OCI-LY7 (cell line): ENCODE measurements at regions not wholly inside any gene's neighbourhood (a gene's known extent, or its start where the extent isn't known, plus 50 kb on each side); places are given as distances from the start of the nearest gene placed in this dataset.

Source experiments
- BruUV-seq: library from RNA; stranded (reverse); fragments of 400-500 nt; replicated peaks from 2 replicates; lab custom pipeline; 2021; lab: Mats Ljungman, UMichigan
- CTCF ChIA-PET: fragments of 300-600 bp; sonication (Branson Sonifier 250); formaldehyde crosslinking; loops from one replicate; lab custom pipeline; 2022; ENCODE audit warnings: antibody characterized with exemption; ENCODE audit not compliant: unreplicated experiment; lab: Charles Lee
- POLR2A ChIA-PET: fragments of 300-600 bp; sonication (Branson Sonifier 250); formaldehyde crosslinking; loops from one replicate; lab custom pipeline; 2022; ENCODE audit warnings: antibody characterized with exemption; lab: Charles Lee
- DNase-seq: peaks from one replicate; pipeline ENCODE4 v3.0.0-alpha.2; 2015; ENCODE audit warnings: low spot score
- H2AFZ ChIP-seq: fragments of 200-600 bp; sonication (generic), shearing (Covaris generic); 2 replicates; pipeline ENCODE4 v1.6.1; 2014; ENCODE audit warnings: mild to moderate bottlenecking, antibody characterized with exemption, low read length, moderate library complexity
- H3K27ac ChIP-seq: fragments of 200-600 bp; sonication (generic); 2 replicates; pipeline ENCODE4 v1.5.1; 2014; ENCODE audit warnings: mixed run types, low read depth, mild to moderate bottlenecking, moderate library complexity, low read length, inconsistent platforms; ENCODE audit not compliant: poor library complexity, severe bottlenecking
- H3K36me3 ChIP-seq: fragments of 200-600 bp; sonication (generic); 2 replicates; pipeline ENCODE4 v1.6.1; 2014; ENCODE audit warnings: mild to moderate bottlenecking, antibody characterized with exemption, low read length, moderate library complexity, mixed read lengths; ENCODE audit not compliant: insufficient read depth
- H3K4me1 ChIP-seq: fragments of 200-600 bp; sonication (generic); 2 replicates; pipeline ENCODE4 v1.5.1; 2014; ENCODE audit warnings: mild to moderate bottlenecking, low read length; ENCODE audit not compliant: insufficient read depth, poor library complexity, severe bottlenecking
- H3K4me2 ChIP-seq: fragments of 200-600 bp; sonication (generic); 2 replicates; pipeline ENCODE4 v1.6.1; 2014; ENCODE audit warnings: mild to moderate bottlenecking, low read length
- H3K4me3 ChIP-seq: fragments of 200-600 bp; sonication (generic); 2 replicates; pipeline ENCODE4 v1.5.1; 2014; ENCODE audit warnings: mild to moderate bottlenecking, low read depth, low read length; ENCODE audit not compliant: poor library complexity, severe bottlenecking
- H3K79me2 ChIP-seq: fragments of 200-600 bp; sonication (generic); 2 replicates; pipeline ENCODE4 v1.6.1; 2016; ENCODE audit warnings: low read depth, mild to moderate bottlenecking, low read length, moderate library complexity, mixed read lengths; ENCODE audit not compliant: insufficient read depth
- H3K9me2 ChIP-seq: fragments of 200-600 bp; sonication (generic); 2 replicates; pipeline ENCODE4 v1.6.1; 2016; ENCODE audit warnings: mild to moderate bottlenecking, low read length, mixed read lengths; ENCODE audit not compliant: insufficient read depth
- H3K9me3 ChIP-seq: fragments of 200-600 bp; sonication (generic); 2 replicates; pipeline ENCODE4 v1.6.1; 2014; ENCODE audit warnings: mild to moderate bottlenecking, mixed run types, low read length, mixed read lengths
- H4K20me1 ChIP-seq: fragments of 200-600 bp; sonication (generic); 2 replicates; pipeline ENCODE4 v1.6.1; 2014; ENCODE audit warnings: mild to moderate bottlenecking, antibody characterized with exemption, low read length, moderate library complexity, mixed read lengths; ENCODE audit not compliant: insufficient read depth
- EZH2phosphoT487 ChIP-seq: fragments of 200-600 bp; sonication (generic); IDR thresholded peaks from 2 replicates; pipeline ENCODE4 v1.6.1; 2018; ENCODE audit warnings: low read depth, borderline replicate concordance, mild to moderate bottlenecking, mixed run types, antibody characterized with exemption, low read length, moderate library complexity, mixed read lengths
- intact Hi-C: fragments of 100-400 bp; cut with micrococcal nuclease; formaldehyde crosslinking; loops from one replicate; pipeline ENCODE4 v1.10.0; 2022; ENCODE audit not compliant: unreplicated experiment
- TF ChIP-seq, protein P1 (sequence below): fragments of 200-600 bp; sonication (generic); conservative IDR thresholded peaks from 2 replicates; pipeline ENCODE4 v1.5.1; 2014; ENCODE audit warnings: mild to moderate bottlenecking, antibody characterized with exemption, low read length, moderate library complexity, mixed read lengths

DNA sequence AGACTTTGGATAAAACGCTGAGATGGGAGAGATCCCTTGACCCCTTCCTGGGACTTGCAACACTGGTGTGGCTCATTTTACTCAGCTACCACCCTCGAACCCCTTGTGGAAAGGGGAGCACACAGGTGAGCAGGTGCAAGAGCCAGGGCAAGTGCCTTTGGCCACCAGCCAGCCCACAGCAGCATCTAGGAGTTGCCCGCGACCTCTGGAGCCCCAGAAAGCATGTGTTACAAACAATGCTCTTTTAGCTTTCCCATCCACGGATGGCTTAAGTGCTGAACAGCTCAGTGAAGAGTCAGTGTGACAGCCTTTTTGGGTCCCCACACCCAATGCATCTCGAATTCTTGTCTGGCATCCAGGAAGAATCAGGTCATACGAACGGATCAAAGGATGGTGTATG lies 197.8 kb downstream of the MEMO1 start:
- no peak overlapping the region for H3K4me2 ChIP-seq
- POLR2A ChIA-PET, result interaction anchor here (1.1 kb wide), 1 partner anchor 14 kb away, joined by 3 read pairs; no protein-coding TSS in a partner anchor
- no peak for DNase-seq

DNA sequence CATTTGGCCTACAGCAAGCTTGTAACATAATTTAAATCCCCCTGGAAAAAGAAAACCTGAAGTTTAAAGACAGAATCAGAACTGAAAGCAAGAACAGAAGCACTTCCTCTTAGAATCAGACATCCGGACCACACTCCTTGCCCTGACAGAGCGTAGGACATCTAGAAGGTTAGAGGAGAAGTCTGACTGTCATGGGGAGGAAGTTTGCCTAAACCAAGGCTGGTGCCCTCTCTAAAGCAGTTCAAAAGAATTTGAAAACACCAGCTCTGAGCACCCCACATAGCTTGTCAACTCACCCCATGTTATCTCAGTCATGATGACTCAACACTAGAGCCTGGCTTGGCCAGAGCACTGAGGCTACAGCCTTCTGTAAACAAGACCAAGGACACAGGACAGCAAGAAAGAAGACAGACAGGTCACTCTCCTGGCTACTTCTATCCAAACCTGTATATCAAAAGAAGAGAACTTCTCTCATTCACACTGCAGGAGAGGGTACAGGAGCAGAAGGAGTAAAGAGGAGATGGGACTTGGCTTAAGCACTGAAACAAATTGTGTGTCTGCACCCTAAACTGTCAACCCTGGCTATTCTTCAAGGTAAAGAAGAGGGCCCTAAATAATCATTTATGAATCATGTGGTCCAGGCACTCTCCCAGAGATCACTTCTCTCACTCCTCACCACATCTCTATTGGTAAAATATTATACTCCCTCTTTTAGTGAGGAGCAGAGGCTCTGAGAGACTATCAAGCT lies 198.6 kb downstream of the MEMO1 start:
- peak; percentile 76 for DNase-seq
- no peak for TF ChIP-seq EZH2phosphoT487
- TF ChIP-seq, protein P1, sequence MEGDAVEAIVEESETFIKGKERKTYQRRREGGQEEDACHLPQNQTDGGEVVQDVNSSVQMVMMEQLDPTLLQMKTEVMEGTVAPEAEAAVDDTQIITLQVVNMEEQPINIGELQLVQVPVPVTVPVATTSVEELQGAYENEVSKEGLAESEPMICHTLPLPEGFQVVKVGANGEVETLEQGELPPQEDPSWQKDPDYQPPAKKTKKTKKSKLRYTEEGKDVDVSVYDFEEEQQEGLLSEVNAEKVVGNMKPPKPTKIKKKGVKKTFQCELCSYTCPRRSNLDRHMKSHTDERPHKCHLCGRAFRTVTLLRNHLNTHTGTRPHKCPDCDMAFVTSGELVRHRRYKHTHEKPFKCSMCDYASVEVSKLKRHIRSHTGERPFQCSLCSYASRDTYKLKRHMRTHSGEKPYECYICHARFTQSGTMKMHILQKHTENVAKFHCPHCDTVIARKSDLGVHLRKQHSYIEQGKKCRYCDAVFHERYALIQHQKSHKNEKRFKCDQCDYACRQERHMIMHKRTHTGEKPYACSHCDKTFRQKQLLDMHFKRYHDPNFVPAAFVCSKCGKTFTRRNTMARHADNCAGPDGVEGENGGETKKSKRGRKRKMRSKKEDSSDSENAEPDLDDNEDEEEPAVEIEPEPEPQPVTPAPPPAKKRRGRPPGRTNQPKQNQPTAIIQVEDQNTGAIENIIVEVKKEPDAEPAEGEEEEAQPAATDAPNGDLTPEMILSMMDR, result no peak
- CTCF ChIA-PET, result no interaction called here
- Histone ChIP-seq H3K27ac (no peak overlapping the region), H3K36me3 (no peaks in the 10 kb centered on the region), H3K4me1 (peaks cover 14% of the 10 kb centered on the region), H3K79me2 (no peaks in the 10 kb centered on the region), H3K9me3 (no peaks in the 10 kb centered on the region), H4K20me1 (no peaks in the 10 kb centered on the region), H3K9me2 (no peaks in the 10 kb centered on the region), H3K4me2 (peak overlapping the region; percentile 48), H3K4me3 (peak overlapping the region; percentile 3), H2AFZ (peak overlapping the region; percentile 84)
- POLR2A ChIA-PET, result interaction anchor here (0.5 to 1.1 kb wide), 5 partner anchors 14 to 1352 kb away, joined by 3 to 9 read pairs (median 3); no protein-coding TSS in a partner anchor
- BruUV-seq, result no TSS peak
- intact Hi-C loops, result no loop called here

More for the DNA sequence above, 197.8 kb downstream of the MEMO1 start:
- Histone ChIP-seq H3K9me2 (no peaks in the 10 kb centered on the region), H3K36me3 (no peaks in the 10 kb centered on the region), H3K27ac (no peak overlapping the region), H3K9me3 (no peaks in the 10 kb centered on the region), H3K4me1 (peaks cover 14% of the 10 kb centered on the region), H4K20me1 (no peaks in the 10 kb centered on the region), H3K79me2 (no peaks in the 10 kb centered on the region), H3K4me3 (no peak overlapping the region), H2AFZ (no peak overlapping the region)
- intact Hi-C loops, result no loop called here
- no TSS peak for BruUV-seq
- TF ChIP-seq, protein P1, result no peak
- TF ChIP-seq EZH2phosphoT487, result no peak
- CTCF ChIA-PET, result no interaction called here

DNA sequence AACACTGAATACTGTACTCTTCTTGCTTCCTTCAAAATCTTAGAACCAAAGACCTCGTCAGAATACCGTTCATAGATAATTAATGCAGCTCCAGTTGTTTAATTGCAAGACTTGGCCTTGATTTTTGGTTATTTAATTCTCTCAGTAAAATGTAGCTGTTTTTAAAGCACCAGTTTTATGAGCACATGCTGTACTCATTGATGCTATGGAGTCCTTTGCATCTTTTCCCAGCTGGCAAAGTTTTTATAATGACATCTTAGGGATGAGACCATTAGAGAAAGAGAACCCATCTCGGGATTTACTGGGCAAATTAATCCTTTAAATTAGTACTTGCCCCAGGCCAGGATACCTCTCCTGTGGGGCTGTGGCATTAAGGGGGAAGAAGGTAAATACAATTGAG lies 199.3 kb downstream of the MEMO1 start:
- Histone ChIP-seq H3K27ac (no peak overlapping the region), H4K20me1 (no peaks in the 10 kb centered on the region), H3K36me3 (no peaks in the 10 kb centered on the region), H3K79me2 (no peaks in the 10 kb centered on the region), H3K4me2 (peak overlapping the region; percentile 48), H2AFZ (peak overlapping the region; percentile 84), H3K9me3 (no peaks in the 10 kb centered on the region), H3K9me2 (no peaks in the 10 kb centered on the region), H3K4me3 (no peak overlapping the region), H3K4me1 (peaks cover 14% of the 10 kb centered on the region)
- intact Hi-C loops, result no loop called here
- POLR2A ChIA-PET, result interaction anchor here (0.5 to 0.6 kb wide), 3 partner anchors 443 to 1353 kb away, joined by 3 to 9 read pairs (median 4); no protein-coding TSS in a partner anchor
- BruUV-seq, result no TSS peak
- CTCF ChIA-PET, result no interaction called here
- TF ChIP-seq, protein P1, result no peak
- no peak for TF ChIP-seq EZH2phosphoT487
- DNase-seq, result no peak
